Cardiac septum (tissue), 1 donor: ENCODE measurements at regions not wholly inside any gene's neighbourhood (a gene's known extent, or its start where the extent isn't known, plus 50 kb on each side); places are given as distances from the start of the nearest gene placed in this dataset.
A peak's percentile ranks its signal among the peaks of the same experiment; 100 is the strongest.
"Not testable (repeated sequence)": the region's sequence is repeated elsewhere in the genome, so short reads cannot be mapped to it uniquely, and the experiment has no call there.

Experiments used
- DNase-seq: peaks from one replicate; pipeline ENCODE4 v3.0.0-alpha.2; 2020; ENCODE audit warnings: low spot score
- intact Hi-C: fragments of 100-400 bp; cut with DNase I; formaldehyde crosslinking; loops from one replicate; pipeline ENCODE4 v1.14.0; 2022
- donor health status: DM: no; HTN: no; CAD: no.

DNA sequence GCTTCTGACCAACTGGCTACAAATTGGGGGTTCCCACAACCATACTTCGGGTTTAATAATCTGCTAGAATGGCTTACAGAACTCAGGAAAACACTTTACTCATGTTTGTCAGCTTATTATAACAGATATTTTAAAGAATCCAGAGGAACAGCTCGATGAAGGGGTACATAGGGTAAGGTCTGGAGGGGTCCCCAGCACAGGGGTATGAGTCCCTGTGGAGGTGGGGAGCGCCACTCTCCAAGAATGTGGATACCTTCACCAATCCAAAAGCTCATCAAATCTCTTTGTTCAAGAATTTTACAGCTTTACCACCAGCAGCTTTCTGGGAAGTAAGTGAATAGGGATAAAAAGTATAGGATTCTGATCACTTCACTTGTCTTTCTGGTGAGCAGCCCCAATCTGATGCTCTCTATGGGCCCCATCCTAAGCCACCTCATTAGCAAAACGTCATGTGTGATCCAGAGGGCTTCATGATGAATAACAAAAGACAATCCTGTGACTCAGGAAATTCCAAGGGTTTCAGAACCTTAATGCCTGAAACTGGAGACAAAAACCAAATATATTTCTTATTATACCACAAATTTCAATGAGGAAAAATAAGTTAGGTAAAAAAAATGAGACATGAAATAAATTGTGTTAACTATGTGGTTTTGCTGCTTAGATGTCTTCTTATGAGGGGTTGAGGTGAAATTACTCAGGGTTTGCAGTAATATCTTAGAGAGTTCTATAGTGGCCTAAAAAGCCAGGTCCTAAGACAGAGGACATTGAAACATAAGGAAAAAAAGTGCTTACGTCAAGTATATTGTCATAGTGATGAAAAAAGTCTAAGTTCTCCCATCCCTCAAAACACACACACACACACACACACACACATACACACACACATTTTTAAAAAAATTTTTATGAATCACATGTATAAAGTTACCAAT is 290.5 kb downstream of the ANXA1 start:
- DNase-seq = no peak
- intact Hi-C loops = no loop called here

DNA sequence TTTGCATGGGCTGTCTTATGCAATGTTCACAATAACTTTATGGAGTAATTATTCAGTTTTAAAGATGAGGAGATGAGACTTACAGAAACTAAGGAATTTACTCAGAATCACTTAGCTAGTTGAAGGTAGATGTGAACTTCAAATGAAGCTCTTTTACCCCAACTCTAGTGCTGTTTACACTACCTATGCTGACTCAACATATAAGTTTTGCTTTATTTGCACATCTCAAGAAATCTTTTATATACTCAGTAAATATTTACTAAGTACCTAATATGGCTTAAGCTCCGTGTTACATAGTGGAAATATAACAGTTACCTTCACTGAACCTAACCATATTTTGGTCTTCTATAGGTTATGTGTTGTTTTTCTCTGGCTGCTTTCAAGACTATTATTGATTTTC is 293.2 kb downstream of the ANXA1 start:
- no peak for DNase-seq
- intact Hi-C loops = no loop called here

DNA sequence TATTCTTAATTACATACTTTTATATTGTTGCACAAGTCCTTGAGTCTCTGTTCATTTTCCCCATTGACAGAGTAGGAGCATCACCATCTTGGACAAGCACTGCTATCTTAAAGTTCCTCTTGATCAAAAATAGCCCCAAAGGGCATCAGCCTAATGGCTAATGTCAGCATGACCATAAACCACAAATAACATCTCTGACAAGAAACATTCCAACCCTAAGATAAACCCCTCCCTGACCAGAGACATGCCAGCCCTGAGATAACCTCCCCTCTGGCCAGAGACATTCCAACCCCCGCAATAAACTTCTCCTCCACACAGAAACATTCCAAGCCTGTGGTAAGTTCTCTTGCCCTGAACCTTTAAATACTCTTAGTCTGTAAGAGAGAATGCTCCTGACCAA is 293.7 kb downstream of the ANXA1 start:
- intact Hi-C loops, DNase-seq: not testable (repeated sequence)

DNA sequence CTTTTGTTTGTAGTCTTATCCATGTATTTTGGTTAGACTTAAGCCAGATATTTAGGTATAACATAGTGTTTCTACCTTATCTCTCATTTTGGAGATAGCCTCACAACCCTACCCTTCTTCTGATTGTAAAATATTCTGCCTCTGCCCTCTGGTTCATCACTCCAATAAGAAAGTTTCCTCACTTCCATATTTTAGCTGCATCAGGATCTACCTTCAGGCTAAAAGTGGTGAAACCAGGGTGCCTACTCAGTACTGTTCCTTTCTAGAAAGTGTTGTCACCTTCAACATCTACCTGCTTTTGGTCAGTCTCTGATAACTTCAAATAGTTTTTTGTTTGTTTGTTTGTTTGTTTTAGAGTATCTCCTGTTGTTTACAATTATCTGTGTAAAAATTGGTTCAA is 294.6 kb downstream of the ANXA1 start:
- intact Hi-C loops = no loop called here
- no peak for DNase-seq

DNA sequence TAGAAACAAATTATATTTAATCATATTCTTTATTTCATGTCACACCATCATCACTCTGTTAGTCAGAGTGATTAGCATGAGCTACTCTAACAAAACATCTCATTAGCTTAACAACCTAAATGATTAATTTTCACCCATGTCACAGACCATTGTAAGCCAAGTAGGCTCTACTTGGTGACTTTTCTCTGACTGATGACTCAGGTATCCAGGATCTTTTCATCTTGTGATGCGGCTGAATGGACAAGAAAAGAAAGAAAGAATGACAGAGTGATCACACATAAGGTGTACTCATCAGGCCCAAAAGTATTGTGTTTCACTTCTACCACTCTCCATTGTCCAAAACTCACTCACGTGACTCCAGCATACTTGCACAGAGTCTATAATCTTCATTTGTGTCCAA is 299.3 kb downstream of the ANXA1 start:
- intact Hi-C loops = no loop called here
- no peak for DNase-seq

DNA sequence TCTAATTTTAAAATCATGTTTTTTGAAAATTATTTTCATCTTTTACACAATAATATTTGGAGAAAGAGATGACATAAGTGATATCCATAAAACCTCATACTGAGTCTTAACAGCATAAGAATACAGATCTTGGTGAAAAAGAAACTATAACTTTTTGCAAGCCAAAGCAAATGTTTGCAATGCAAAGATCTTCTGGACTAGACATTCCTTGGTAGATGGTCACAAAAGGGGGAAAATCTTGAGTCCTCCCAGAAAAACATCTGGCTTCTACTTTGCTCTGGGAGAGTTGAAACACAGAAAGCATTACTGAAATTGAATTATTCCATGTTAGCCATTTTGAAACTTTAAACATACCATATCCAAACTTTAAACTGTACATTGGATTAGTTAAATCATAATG is 308.2 kb downstream of the ANXA1 start:
- intact Hi-C loops = no loop called here
- DNase-seq = no peak

DNA sequence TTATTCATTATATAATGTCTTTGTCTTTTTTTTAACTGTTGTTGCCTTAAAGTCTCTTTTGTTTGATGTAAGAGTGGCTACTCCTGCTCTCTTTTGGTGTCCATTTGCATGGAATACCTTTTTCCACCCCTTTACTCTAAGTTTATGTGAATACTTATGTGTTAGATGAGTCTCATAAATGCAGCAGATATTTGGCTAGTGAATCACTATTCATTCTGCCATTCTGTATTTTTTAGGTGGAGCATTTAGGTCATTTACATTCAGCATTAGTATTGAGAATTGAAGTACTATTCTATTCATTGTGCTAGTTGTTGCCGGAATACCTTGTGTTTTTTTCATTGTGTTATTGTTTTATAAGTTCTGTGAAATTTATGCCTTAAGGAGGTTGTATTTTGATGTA is 317.1 kb downstream of the ANXA1 start:
- DNase-seq = no peak
- intact Hi-C loops = no loop called here

DNA sequence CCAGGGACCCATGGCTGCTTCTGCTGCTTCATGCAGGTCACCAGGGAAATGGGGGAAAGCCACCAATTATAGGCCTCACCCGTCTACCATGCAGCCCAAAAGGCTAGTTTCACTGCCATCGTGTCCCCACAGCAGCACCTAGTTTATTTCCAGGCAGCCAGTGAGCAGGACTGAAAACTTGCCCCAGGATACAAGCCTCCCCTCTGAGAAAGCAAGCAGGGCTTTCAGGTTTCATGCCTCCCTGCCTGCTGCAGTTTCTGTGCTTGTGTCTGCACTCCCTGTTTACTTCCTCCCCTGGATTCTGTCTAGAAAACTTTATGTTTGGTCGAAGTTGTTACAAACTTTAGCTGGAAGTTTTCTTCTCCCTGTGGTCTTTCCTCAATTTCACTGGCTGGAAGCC is 319.1 kb downstream of the ANXA1 start:
- intact Hi-C loops = no loop called here
- DNase-seq = peak; percentile 76

DNA sequence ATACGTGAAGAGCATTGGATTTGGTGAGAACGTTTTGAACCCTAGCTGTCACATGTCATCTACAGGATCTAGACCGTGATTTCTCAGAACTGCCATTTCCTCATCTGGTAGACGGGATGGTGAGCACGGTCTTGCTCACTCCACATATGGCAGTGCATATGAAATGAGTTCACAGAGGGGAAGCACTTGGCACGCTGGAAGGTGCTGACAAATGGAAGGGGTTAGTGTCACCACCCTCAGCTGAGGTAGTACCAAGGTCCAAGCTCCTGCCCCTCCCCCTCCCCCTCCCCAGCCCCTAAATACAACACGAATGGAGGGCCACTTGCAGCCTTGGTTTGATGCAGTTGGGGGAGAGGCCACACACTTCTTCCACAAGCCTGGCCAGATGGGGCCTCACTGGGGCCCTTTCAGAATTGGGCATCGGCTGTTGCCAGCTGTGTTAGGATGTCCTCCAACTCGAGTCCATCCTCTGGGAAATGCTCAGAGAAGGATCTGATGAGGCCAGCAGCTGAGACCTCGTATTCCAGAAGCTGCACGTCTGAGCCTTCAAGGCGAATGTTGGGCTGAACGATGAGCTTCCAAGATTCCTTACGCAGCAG is 322.4 kb downstream of the ANXA1 start:
- no peak for DNase-seq
- intact Hi-C loops = no loop called here

DNA sequence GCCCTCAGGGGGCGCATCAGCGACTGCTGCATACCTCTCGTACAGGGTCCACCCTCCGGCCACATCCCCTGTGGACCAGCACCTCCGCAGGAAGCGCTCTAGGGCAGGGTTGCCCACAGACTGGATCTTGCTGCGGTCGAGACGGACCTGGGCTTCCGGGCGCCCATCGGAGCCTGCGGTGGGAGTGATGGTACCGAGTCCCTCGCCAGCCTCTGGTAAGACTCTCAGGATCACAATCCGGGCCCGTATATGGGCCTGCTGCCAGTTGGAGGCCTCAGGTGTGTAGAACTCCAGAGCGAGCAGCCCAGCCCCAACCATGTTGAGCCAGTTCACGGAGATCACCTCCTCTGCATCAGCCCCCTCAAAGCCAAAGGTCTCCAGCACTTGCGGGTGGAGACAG is 323.0 kb downstream of the ANXA1 start:
- DNase-seq = no peak
- intact Hi-C loops = no loop called here

DNA sequence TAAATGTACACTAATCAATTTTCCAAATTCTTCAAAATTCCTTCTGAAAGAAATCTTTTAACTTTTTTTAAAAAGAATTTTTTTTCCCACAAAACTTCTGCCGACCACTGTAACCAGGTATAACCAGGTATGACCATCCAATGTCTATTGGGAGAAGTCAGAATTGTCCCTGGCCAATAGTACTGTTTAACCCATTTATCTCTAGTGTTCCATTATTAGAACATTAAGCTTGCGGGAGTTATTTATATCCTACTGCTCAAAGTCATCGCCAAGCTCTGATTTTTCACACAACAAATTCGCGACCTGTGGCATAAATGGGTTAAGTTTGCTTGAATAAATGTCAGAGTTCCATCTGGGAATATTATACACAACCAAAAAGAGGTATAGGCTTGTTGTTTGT is 343.2 kb downstream of the ANXA1 start:
- intact Hi-C loops = no loop called here
- DNase-seq = no peak

DNA sequence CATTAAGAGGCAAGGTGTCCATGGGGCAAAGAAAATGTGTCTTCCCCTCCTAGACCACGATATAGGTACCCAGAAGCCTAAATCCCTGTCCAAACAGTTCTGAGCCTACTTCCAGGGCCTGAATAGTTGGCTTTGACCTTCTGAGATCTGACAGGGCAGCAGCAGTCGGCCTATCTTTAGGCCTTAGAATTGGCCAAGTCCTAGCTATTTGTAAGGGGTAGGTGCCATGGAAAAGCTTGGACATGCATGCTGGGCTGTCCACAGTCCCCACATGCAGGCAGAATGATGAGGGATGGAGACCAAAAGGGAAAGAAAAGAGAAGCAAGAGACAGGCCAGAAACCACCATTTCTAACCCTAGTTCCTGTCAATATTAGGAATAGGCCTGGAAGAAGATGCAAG is 346.1 kb downstream of the ANXA1 start:
- intact Hi-C loops = no loop called here
- no peak for DNase-seq

DNA sequence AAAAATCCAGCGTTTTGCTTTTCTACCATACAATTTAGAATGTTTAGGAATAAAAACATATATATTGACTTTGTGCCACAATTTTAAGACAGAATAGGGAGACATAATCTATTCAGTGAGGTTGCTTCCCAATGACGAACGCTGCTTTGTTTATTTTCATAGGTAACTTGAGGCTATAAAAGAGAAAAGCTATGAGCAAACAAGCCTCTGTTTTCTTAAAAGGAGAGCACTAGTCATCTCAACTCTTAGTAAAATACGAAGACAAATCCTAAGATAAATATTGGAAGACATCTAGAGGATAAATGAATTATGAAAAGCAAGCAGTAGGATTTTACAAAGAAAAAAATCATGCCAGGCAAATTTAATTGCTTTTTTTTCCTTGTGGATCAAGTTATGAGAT is 363.6 kb downstream of the ANXA1 start:
- DNase-seq = no peak
- intact Hi-C loops = no loop called here

DNA sequence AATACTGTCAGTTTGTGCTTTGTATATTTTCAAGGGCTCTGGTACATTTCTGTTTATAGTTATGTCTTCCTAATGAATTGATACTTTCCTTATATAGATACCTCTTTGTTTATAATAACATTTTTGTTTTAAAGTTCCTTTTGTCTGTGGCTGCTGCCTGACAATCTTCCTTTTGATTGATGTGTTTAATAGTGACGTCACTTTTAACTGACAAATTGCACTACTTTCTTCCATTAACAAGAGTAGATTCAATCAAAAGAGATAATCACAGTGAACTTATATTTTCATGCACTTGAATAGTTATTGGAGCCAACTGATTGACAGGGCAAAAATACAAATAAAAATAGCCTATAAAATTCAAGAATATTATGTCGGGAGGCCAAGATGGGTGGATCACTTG is 371.7 kb downstream of the ANXA1 start:
- no peak for DNase-seq

DNA sequence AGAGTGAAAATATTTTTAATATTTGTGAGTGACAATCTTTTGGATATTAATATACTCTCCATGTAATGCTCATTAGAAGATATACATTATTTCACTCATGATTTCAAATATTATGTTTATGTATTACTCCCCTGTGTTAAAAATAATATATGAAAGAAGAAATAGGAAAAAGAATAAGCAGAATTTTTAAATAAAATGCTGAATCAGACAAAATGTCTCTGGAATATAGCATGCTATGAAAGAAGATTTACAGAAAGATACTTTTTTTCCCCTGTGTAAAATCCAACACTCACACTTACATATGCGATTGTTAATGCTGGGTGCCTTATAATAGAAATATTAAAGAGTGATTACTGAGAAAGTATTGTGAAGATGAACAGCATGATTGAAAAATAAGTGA is 373.7 kb downstream of the ANXA1 start:
- intact Hi-C loops = no loop called here
- DNase-seq = no peak

More for the DNA sequence above, 371.7 kb downstream of the ANXA1 start:
- intact Hi-C loops = no loop called here

DNA sequence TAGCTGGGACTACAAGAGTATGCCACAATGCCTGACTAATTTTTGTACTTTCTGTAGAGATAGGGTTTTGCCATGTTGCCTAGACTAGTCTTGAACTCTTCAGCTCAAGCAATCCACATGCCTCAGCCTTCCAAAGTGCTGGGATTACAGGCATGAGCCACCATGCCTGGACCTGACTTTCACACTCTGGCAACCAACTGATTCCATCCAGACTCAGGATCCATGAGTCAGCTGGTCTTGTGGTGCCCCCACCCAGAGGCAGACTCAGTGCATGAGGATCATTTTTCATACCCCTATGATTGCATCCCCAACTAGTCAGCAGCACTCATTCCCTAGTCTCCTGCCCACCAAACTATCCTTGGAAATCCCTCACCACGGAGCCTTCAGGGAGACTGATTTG is 375.9 kb downstream of the ANXA1 start:
- no peak for DNase-seq
- intact Hi-C loops = no loop called here

DNA sequence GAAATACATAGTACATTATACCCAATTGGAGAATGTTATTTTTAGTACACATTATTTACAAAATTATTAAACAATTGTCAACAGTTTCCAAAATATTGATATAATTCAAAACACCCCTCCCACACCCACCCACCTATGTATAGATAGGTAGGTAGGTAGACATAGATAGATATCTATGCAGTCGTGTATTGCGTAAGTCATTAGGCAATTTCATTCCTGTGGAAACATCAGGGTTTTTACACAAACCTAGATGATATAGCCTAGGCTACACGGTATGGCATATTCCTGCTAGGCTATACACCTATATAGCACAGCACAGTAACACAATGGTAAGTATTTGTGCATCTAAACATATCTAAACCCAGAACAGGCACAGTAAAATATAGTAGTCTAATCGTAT is 377.3 kb downstream of the ANXA1 start:
- DNase-seq = no peak
- intact Hi-C loops = no loop called here

DNA sequence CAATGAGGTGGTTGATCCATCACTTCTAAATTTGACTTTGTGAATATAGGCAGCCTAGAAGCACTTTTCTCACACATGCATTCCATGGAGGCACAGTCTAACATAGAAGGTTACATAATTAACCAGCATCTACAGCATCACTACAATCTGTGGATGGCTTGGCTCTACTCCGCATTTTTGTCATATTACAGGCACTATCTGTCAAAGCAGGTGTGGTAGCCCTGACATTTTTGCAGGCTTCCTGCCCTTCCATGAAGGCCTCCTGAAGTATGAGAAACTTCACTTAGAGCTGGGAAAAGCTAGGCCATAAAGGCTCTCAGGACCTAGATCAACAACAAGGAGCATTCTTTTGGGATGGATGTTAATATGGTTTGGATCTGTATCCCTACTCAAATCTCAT is 378.0 kb downstream of the ANXA1 start:
- intact Hi-C loops = no loop called here
- no peak for DNase-seq

DNA sequence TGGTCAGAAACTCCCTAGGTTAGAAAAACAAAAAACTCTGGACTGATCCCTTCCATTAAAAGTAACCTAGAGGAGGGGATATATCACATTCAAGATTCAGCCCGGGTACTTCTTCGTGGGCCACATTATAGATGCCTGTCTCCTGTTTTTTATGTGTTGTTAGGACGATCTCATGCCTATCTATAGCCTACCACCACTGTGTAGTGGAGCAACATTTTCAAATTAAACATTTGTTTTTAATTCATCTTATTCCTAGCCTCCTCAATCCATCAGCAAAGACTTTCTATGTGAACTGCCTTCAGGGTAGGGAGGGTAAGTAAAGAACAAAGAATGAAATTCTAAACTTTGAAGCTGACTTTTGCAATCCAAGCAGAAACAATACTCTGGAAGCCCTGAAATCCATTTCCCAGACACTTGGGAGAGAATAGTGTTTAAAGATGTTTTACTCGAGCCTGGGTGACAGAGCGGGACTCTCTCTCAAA is 379.4 kb downstream of the ANXA1 start:
- DNase-seq = no peak
- intact Hi-C loops = no loop called here

DNA sequence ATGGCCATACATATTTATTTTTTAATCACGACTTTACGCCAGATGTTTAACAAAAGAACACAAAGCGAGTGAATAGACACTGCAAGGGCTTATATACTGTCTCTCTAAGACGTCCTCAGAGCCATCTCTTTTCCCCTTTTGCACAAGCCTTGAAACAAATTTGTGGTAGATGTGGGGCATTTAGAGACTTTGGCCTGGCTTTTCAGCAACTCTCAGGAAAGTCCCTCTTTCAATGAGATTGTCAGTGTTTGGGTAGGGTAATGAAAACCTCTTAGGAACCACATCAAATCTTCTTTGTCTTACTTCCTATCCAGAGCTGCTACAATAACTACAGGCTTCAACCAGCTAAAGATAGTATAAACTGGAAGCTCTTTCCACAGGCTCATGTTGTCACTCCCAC is 380.0 kb downstream of the ANXA1 start:
- no peak for DNase-seq
- intact Hi-C loops = no loop called here

DNA sequence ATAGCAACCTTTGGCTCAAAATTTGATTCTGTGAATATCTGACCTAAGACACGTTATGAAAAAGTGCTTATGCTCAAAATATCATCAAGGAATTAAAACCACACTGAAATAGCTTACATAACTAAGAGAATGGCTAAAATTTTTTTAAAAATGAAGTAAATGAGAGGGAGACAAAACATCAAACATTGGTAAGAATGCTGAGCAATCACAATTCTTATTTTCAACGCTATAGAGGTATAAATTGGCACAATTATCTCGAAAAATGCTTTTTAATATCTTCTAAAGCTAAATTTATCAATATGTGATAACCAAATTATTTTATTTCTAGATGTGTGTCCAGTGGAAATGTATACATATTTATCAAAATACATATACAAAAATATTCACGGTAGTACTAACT is 381.3 kb downstream of the ANXA1 start:
- intact Hi-C loops = no loop called here
- no peak for DNase-seq
